HepG2 (cell line): ENCODE measurements at regions not wholly inside any gene's neighbourhood (a gene's known extent, or its start where the extent isn't known, plus 50 kb on each side); places are given as distances from the start of the nearest gene placed in this dataset.

Experiments
- CERS6 ChIP-seq: sonication (generic); formaldehyde crosslinking; IDR thresholded peaks from 2 replicates; pipeline ENCODE4 v1.5.0; 2020; ENCODE audit warnings: missing genetic modification reagents
- EHMT2 ChIP-seq: fragments of 200-600 bp; sonication (generic); IDR thresholded peaks from 2 replicates; pipeline ENCODE4 v1.7.0; 2017; ENCODE audit warnings: antibody characterized with exemption, low read depth, low read length, borderline replicate concordance
- EP300 ChIP-seq, 3 experiments: sonication (generic) in 1 of 3; formaldehyde crosslinking in 1 of 3; IDR thresholded peaks; 2 replicates each; pipeline versions ENCODE4 v1.5.1 to v1.6.1; 2011 to 2020; ENCODE audit warnings: low read depth in 2 of 3, low read length in 2 of 3, borderline replicate concordance in 1 of 3, improper control_type of control experiment in 1 of 3, mild to moderate bottlenecking in 1 of 3, missing genetic modification reagents in 1 of 3, moderate library complexity in 1 of 3
- FOXA1 ChIP-seq, 2 experiments: fragments of 450-650 bp in 1 of 2; sonication (generic) in 1 of 2; formaldehyde crosslinking in 1 of 2; IDR thresholded peaks; 2 replicates each; pipeline versions ENCODE4 v1.4.0 to v1.6.1; 2016 to 2020; ENCODE audit warnings: missing genetic modification reagents in 1 of 2
- HNF4A ChIP-seq: sonication (generic); formaldehyde crosslinking; IDR thresholded peaks from 2 replicates; pipeline ENCODE4 v1.4.0; 2020; ENCODE audit warnings: missing genetic modification reagents
- MBD4 ChIP-seq: IDR thresholded peaks from 2 replicates; pipeline ENCODE4 v1.6.1; 2012; ENCODE audit warnings: low read length, inconsistent platforms, borderline replicate concordance
- NAIF1 ChIP-seq: sonication (generic); formaldehyde crosslinking; IDR thresholded peaks from 2 replicates; pipeline ENCODE4 v1.5.0; 2020; ENCODE audit warnings: mild to moderate bottlenecking, missing genetic modification reagents, borderline replicate concordance
- NCOA5 ChIP-seq: sonication (generic); formaldehyde crosslinking; IDR thresholded peaks from 2 replicates; pipeline ENCODE4 v1.4.0; 2020; ENCODE audit warnings: missing genetic modification reagents
- POLR2AphosphoS5 ChIP-seq: IDR thresholded peaks from 2 replicates; pipeline ENCODE4 v1.6.1; 2012; ENCODE audit warnings: low read depth, low read length
- RFX1 ChIP-seq: fragments of 450-650 bp; IDR thresholded peaks from 2 replicates; pipeline ENCODE4 v1.6.1; 2017
- RFX5 ChIP-seq: IDR thresholded peaks from 2 replicates; pipeline ENCODE4 v1.6.1; 2011; ENCODE audit warnings: low read depth, low read length, improper control_type of control experiment
- SNAPC4 ChIP-seq: sonication (generic); formaldehyde crosslinking; IDR thresholded peaks from 2 replicates; pipeline ENCODE4 v1.4.0; 2020; ENCODE audit warnings: mild to moderate bottlenecking, missing genetic modification reagents
- SUZ12 ChIP-seq: fragments of 150-350 bp; IDR thresholded peaks from 2 replicates; pipeline ENCODE4 v1.6.1; 2014; ENCODE audit warnings: low read depth, low read length
- TIGD3 ChIP-seq: sonication (generic); formaldehyde crosslinking; IDR thresholded peaks from 2 replicates; pipeline ENCODE4 v1.5.1; 2020; ENCODE audit warnings: mild to moderate bottlenecking, missing genetic modification reagents, borderline replicate concordance
- ZBTB2 ChIP-seq: sonication (generic); formaldehyde crosslinking; IDR thresholded peaks from 2 replicates; pipeline ENCODE4 v1.8.0; 2022; ENCODE audit warnings: low read depth, missing genetic modification reagents
- ZBTB8A ChIP-seq: sonication (generic); formaldehyde crosslinking; IDR thresholded peaks from 2 replicates; pipeline ENCODE4 v1.4.0; 2020; ENCODE audit warnings: mild to moderate bottlenecking, low read depth, missing genetic modification reagents, borderline replicate concordance
- ZNF34 ChIP-seq: sonication (generic); formaldehyde crosslinking; IDR thresholded peaks from 2 replicates; pipeline ENCODE4 v1.4.0; 2020; ENCODE audit warnings: mild to moderate bottlenecking, missing genetic modification reagents, borderline replicate concordance
- ZNF44 ChIP-seq: sonication (generic); formaldehyde crosslinking; IDR thresholded peaks from 2 replicates; pipeline ENCODE4 v1.5.1; 2020; ENCODE audit warnings: mild to moderate bottlenecking, missing genetic modification reagents
- ZNF614 ChIP-seq: IDR thresholded peaks from 2 replicates; pipeline ENCODE4 v1.6.1; 2018; ENCODE audit warnings: missing biosample characterization, missing genetic modification reagents, inconsistent platforms, borderline replicate concordance
- ZNF782 ChIP-seq: sonication (generic); formaldehyde crosslinking; IDR thresholded peaks from 2 replicates; pipeline ENCODE4 v1.4.0; 2020; ENCODE audit warnings: missing genetic modification reagents, mild to moderate bottlenecking, borderline replicate concordance

GRCh38 chr1:58898739-58899586 is 115.1 kb upstream of the JUN start (continued):
- peak; percentile 68; the same call in 1 of the 2 replicates for TF ChIP-seq EHMT2
- no peak for TF ChIP-seq TIGD3 (CRISPR knock-in tag)
- TF ChIP-seq RFX5, result no peak
- no peak for TF ChIP-seq ZBTB2 (CRISPR knock-in tag)
- TF ChIP-seq ZNF34 (CRISPR knock-in tag), result no peak
- no peak for TF ChIP-seq ZNF44 (CRISPR knock-in tag)
- no peak for TF ChIP-seq SNAPC4 (CRISPR knock-in tag)
- no peak for TF ChIP-seq ZBTB8A
- no peak for TF ChIP-seq ZNF782 (CRISPR knock-in tag)
- TF ChIP-seq FOXA1 (IDR thresholded peaks at IDR 0.05), result no peak
- peak; percentile 58; the same call in 1 of the 2 replicates for TF ChIP-seq FOXA1 (CRISPR knock-in tag; IDR thresholded peaks at IDR 0.05)
- peak; percentile 96 for TF ChIP-seq HNF4A (CRISPR knock-in tag)
- TF ChIP-seq NCOA5 (CRISPR knock-in tag), result no peak
- TF ChIP-seq MBD4, result no peak
- no peak for TF ChIP-seq CERS6 (CRISPR knock-in tag)
- TF ChIP-seq RFX1, result no peak
- TF ChIP-seq POLR2AphosphoS5, result no peak
- 0 out of 2 replicates have a peak, but pooled peaks have one; percentile 30 for TF ChIP-seq NAIF1 (CRISPR knock-in tag)
- peak in 1 of 2 experiments; percentile 89; a peak in 3 of 4 replicates for TF ChIP-seq EP300 (IDR thresholded peaks at IDR 0.05; ENCODE audit: low read depth in 2 of 2, low read length in 2 of 2)
- TF ChIP-seq EP300 (CRISPR knock-in tag; IDR thresholded peaks at IDR 0.05; ENCODE audit: borderline replicate concordance), result peak; percentile 76
- TF ChIP-seq SUZ12, result no peak
- peak; percentile 69; the same call in 1 of the 2 replicates for TF ChIP-seq ZNF614 (CRISPR knock-in tag)
